TTC549 (cell line): ENCODE measurements at regions not wholly inside any gene's neighbourhood (a gene's known extent, or its start where the extent isn't known, plus 50 kb on each side); places are given as distances from the start of the nearest gene placed in this dataset.

Experiments used
- FAIRE-seq: peaks from 2 replicates; lab custom pipeline; 2012; peaks lifted over from hg19 to GRCh38; lab: Jason Lieb, UNC

- FAIRE-seq, result no peak
These were observed 50.4 kb upstream of the CXADR start for GRCh38 chr21:17462276-17462981.
